ENCODE measurements at regions not wholly inside any gene's neighbourhood (a gene's known extent, or its start where the extent isn't known, plus 50 kb on each side); places are given as distances from the start of the nearest gene placed in this dataset.

DNA sequence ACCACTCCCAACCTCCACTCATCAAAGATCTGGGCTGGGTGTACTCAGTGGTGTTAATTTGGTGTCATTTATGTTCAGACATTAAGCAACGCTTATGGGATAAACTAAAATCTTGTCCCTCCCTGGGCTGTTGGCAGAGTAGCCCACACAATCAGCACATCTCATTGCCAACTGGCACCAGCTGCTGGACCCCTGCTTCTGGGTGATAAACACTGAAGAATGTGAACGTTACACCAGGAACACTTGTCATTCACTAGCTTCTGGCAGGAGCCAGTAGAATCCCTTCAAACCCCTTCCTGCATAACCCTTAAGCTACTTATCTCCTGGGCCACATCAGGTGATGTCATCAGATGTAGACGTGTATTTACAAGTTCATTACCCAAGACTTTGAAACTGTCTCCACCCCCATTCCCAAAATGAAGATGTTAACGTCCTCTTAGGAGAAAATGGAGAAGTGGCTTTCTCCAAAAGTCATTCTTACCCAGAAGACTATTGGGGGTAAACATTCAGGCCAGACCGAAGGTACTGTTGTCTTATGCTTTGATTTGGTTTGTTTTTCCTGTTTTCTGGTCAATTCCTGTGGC lies 107.8 kb upstream of the CD93 start:
- no peaks in the 10 kb centered on the region for H3K36me3 Mint-ChIP-seq (ENCODE audit: low read depth)
- no peaks in the 10 kb centered on the region for H3K4me1 Mint-ChIP-seq
- H3K27ac Mint-ChIP-seq = no peak overlapping the region
- H3K27me3 Mint-ChIP-seq (ENCODE audit: insufficient read depth, low read depth, poor library complexity) = no peaks in the 10 kb centered on the region
- Histone ChIP-seq H3K4me1 (ENCODE audit: insufficient read depth) (no peaks in the 10 kb centered on the region), H3K79me2 (replicated peaks; ENCODE audit: insufficient read depth) (no peaks in the 10 kb centered on the region), H3F3A (replicated peaks; ENCODE audit: low read depth) (no peaks in the 10 kb centered on the region), H2AFZ (peak overlapping the region; percentile 14; the same call in 1 of the 2 replicates), H3K27ac (ENCODE audit: low read depth) (no peak overlapping the region), H3K4me3 (no peak overlapping the region), H3K4me2 (no peak overlapping the region), H3K27me3 (ENCODE audit: insufficient read depth) (no peaks in the 10 kb centered on the region), H4K20me1 (replicated peaks; ENCODE audit: insufficient read depth) (no peaks in the 10 kb centered on the region), H3K9me2 (ENCODE audit: insufficient read depth) (peaks cover 2% of the 10 kb centered on the region; the same call in 1 of the 2 replicates), H3K36me3 (ENCODE audit: insufficient read depth) (no peaks in the 10 kb centered on the region)
- TF ChIP-seq POLR2AphosphoS5 (IDR thresholded peaks at IDR 0.05; ENCODE audit: low read depth) (no peak), EZH2 (IDR thresholded peaks at IDR 0.05; ENCODE audit: low read depth, unreplicated experiment) (no peak), STAT1 (IDR thresholded peaks at IDR 0.05; ENCODE audit: unreplicated experiment) (no peak), NANOG (IDR thresholded peaks at IDR 0.05; ENCODE audit: borderline replicate concordance) (no peak), ZNF331 (CRISPR knock-in tag; IDR thresholded peaks at IDR 0.05; ENCODE audit: low read depth) (no peak), JUNB (IDR thresholded peaks at IDR 0.05; ENCODE audit: unreplicated experiment) (no peak), EZH2phosphoT487 (IDR thresholded peaks at IDR 0.05; ENCODE audit: unreplicated experiment) (no peak), ZNF114 (CRISPR knock-in tag; IDR thresholded peaks at IDR 0.05) (no peak), CREB1 (CRISPR knock-in tag; IDR thresholded peaks at IDR 0.05; ENCODE audit: low read depth) (no peak)
- TF ChIP-seq, protein P1, sequence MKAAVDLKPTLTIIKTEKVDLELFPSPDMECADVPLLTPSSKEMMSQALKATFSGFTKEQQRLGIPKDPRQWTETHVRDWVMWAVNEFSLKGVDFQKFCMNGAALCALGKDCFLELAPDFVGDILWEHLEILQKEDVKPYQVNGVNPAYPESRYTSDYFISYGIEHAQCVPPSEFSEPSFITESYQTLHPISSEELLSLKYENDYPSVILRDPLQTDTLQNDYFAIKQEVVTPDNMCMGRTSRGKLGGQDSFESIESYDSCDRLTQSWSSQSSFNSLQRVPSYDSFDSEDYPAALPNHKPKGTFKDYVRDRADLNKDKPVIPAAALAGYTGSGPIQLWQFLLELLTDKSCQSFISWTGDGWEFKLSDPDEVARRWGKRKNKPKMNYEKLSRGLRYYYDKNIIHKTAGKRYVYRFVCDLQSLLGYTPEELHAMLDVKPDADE (IDR thresholded peaks at IDR 0.05) = no peak
- TF ChIP-seq, protein P2, sequence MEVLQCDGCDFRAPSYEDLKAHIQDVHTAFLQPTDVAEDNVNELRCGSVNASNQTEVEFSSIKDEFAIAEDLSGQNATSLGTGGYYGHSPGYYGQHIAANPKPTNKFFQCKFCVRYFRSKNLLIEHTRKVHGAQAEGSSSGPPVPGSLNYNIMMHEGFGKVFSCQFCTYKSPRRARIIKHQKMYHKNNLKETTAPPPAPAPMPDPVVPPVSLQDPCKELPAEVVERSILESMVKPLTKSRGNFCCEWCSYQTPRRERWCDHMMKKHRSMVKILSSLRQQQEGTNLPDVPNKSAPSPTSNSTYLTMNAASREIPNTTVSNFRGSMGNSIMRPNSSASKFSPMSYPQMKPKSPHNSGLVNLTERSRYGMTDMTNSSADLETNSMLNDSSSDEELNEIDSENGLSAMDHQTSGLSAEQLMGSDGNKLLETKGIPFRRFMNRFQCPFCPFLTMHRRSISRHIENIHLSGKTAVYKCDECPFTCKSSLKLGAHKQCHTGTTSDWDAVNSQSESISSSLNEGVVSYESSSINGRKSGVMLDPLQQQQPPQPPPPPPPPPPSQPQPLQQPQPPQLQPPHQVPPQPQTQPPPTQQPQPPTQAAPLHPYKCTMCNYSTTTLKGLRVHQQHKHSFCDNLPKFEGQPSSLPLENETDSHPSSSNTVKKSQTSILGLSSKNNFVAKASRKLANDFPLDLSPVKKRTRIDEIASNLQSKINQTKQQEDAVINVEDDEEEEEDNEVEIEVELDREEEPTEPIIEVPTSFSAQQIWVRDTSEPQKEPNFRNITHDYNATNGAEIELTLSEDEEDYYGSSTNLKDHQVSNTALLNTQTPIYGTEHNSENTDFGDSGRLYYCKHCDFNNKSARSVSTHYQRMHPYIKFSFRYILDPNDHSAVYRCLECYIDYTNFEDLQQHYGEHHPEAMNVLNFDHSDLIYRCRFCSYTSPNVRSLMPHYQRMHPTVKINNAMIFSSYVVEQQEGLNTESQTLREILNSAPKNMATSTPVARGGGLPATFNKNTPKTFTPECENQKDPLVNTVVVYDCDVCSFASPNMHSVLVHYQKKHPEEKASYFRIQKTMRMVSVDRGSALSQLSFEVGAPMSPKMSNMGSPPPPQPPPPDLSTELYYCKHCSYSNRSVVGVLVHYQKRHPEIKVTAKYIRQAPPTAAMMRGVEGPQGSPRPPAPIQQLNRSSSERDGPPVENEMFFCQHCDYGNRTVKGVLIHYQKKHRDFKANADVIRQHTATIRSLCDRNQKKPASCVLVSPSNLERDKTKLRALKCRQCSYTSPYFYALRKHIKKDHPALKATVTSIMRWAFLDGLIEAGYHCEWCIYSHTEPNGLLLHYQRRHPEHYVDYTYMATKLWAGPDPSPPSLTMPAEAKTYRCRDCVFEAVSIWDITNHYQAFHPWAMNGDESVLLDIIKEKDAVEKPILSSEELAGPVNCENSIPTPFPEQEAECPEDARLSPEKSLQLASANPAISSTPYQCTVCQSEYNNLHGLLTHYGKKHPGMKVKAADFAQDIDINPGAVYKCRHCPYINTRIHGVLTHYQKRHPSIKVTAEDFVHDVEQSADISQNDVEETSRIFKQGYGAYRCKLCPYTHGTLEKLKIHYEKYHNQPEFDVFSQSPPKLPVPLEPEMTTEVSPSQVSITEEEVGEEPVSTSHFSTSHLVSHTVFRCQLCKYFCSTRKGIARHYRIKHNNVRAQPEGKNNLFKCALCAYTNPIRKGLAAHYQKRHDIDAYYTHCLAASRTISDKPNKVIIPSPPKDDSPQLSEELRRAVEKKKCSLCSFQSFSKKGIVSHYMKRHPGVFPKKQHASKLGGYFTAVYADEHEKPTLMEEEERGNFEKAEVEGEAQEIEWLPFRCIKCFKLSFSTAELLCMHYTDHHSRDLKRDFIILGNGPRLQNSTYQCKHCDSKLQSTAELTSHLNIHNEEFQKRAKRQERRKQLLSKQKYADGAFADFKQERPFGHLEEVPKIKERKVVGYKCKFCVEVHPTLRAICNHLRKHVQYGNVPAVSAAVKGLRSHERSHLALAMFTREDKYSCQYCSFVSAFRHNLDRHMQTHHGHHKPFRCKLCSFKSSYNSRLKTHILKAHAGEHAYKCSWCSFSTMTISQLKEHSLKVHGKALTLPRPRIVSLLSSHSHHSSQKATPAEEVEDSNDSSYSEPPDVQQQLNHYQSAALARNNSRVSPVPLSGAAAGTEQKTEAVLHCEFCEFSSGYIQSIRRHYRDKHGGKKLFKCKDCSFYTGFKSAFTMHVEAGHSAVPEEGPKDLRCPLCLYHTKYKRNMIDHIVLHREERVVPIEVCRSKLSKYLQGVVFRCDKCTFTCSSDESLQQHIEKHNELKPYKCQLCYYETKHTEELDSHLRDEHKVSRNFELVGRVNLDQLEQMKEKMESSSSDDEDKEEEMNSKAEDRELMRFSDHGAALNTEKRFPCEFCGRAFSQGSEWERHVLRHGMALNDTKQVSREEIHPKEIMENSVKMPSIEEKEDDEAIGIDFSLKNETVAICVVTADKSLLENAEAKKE (CRISPR knock-in tag; IDR thresholded peaks at IDR 0.05) = no peak
- TF ChIP-seq, protein P3, sequence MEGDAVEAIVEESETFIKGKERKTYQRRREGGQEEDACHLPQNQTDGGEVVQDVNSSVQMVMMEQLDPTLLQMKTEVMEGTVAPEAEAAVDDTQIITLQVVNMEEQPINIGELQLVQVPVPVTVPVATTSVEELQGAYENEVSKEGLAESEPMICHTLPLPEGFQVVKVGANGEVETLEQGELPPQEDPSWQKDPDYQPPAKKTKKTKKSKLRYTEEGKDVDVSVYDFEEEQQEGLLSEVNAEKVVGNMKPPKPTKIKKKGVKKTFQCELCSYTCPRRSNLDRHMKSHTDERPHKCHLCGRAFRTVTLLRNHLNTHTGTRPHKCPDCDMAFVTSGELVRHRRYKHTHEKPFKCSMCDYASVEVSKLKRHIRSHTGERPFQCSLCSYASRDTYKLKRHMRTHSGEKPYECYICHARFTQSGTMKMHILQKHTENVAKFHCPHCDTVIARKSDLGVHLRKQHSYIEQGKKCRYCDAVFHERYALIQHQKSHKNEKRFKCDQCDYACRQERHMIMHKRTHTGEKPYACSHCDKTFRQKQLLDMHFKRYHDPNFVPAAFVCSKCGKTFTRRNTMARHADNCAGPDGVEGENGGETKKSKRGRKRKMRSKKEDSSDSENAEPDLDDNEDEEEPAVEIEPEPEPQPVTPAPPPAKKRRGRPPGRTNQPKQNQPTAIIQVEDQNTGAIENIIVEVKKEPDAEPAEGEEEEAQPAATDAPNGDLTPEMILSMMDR (conservative IDR thresholded peaks at IDR 0.05; ENCODE audit: low read depth in 2 of 2) = no peak
- ATAC-seq = no peak
- DNase-seq (ENCODE audit: low spot score) = no peak
- no peak overlapping the region for H3K4me3 Mint-ChIP-seq
- peaks cover 14% of the 10 kb centered on the region; the same call in 2 of the 3 replicates for H3K9me3 Mint-ChIP-seq
